ENCODE measurements at regions not wholly inside any gene's neighbourhood (a gene's known extent, or its start where the extent isn't known, plus 50 kb on each side); places are given as distances from the start of the nearest gene placed in this dataset.
A peak's percentile ranks its signal among the peaks of the same experiment; 100 is the strongest.

DNA sequence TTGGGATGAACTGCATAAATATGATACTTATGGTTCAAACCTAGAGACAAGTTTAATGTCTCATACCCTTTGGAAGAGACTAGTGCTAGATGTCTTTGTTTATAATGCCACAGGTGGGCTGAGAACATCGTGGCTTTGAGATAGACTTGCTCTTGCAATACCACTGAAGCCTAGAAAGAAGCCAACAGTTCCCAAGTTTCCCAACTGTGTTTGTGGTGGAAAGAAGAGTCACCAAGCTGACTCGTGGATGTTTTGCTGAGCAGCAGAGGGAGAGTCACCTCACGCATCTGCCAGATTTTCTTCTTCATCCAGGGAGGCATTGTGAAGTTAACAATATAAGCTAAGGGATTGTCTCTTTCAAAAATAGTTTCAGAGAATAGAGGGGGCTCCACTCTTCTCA, 1076.2 kb downstream of the C4orf33 start:
- DNase-seq (ENCODE audit: low spot score) = no peak

- DNase-seq (ENCODE audit: low spot score) = no peak
Measured at GRCh38 chr4:130178106-130178505, 1082.2 kb downstream of the C4orf33 start.

GRCh38 chr4:130183096-130183495, 1087.1 kb downstream of the C4orf33 start:
- no peak for DNase-seq (ENCODE audit: low spot score)

- DNase-seq (ENCODE audit: low spot score) = no peak
Measured at GRCh38 chr4:130183766-130184165, 1087.8 kb downstream of the C4orf33 start.

DNA sequence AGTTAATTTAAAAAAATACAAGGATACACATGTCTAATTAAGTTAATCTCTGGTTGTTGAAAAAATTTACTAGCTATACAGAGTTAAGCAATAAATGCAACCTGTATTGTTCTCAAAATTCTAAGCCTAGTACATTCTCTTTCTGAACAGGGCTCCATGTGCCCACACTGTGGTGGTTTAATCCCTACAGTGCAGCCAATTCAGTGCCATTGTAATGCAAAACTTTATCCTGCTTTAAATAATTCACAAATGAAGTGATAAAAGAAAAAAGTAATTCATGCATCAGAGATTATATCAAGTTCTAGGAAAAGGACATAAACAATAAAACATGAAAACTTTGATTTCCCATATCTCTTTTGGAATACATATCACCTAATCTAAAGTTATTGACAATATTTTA, 1089.2 kb downstream of the C4orf33 start:
- DNase-seq (ENCODE audit: low spot score) = no peak

- DNase-seq (ENCODE audit: low spot score) = no peak
Measured at GRCh38 chr4:130186931-130187330, 1091.0 kb downstream of the C4orf33 start.

- DNase-seq (ENCODE audit: low spot score) = no peak
Measured at GRCh38 chr4:130187587-130187986, 1091.6 kb downstream of the C4orf33 start.

GRCh38 chr4:130192787-130193186, 1096.8 kb downstream of the C4orf33 start:
- DNase-seq (ENCODE audit: low spot score) = no peak

GRCh38 chr4:130197946-130198345, 1102.0 kb downstream of the C4orf33 start:
- DNase-seq (ENCODE audit: low spot score) = no peak

DNA sequence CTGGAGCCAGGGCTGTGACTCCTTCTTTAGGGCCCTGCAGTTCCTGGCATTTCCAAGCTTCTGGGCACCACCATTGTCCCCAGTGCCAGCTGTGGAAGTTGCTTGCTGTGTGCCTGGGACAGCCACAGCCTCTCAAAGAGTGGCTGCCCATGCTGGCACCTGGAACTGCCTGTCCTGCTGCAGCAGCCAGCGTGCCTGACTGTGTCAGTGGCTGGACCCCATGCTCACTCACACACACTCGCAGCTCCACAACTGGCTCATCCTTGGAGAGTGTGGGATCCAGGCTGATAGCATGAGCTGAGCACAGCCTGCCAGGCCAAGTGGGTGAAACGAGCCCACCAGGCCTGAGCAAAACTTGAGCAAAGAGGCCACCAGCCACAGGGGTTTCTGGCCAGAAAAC, 1107.6 kb downstream of the C4orf33 start:
- no peak for DNase-seq (ENCODE audit: low spot score)

DNA sequence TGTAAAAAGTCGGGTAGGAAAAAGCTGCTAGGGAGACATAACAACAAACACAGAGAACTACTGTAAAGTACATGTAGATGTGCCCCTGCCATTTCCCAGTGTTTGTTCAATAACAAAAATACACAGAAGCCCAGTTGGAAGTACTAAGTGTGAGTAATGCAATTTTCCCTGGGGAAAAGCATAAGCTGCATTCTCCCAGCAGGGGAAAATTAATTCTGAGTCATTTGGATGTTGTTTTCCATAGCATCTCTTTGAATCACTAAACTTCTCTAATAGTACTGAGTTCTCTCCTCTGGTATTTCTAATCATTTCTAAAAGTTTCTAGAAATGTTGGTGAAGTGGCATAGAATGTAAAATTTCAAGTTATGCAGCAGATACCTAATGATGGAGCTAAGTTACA, 1114.9 kb downstream of the C4orf33 start:
- DNase-seq (ENCODE audit: low spot score) = no peak

- no peak for DNase-seq (ENCODE audit: low spot score)
Measured at GRCh38 chr4:130214268-130214667, 1118.3 kb downstream of the C4orf33 start.

- peak; percentile 51 for DNase-seq (ENCODE audit: low spot score)
Measured at GRCh38 chr4:130233377-130234047, 1137.6 kb downstream of the C4orf33 start.

DNA sequence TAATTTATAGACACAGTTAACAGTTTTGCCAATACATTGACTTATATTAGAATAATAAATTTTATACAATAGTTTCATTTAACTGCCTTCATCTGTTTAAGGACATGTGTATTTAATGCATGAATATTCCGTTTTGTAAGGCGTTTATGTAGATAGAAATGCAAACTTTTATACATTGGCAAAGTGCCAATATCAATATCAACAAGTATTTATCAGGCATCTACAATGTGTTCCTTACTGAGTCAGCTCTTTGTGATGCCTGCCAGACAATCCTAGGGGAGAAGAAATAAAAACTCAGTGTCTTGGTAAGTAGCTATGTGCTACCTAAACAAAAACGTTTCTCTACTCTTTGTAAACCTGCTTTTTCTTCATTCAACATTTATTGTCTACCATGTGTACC, 1142.2 kb downstream of the C4orf33 start:
- DNase-seq (ENCODE audit: low spot score) = no peak

GRCh38 chr4:130249002-130249401, 1153.0 kb downstream of the C4orf33 start:
- DNase-seq (ENCODE audit: low spot score) = no peak

GRCh38 chr4:130257271-130257670, 1161.3 kb downstream of the C4orf33 start:
- DNase-seq (ENCODE audit: low spot score) = no peak

DNA sequence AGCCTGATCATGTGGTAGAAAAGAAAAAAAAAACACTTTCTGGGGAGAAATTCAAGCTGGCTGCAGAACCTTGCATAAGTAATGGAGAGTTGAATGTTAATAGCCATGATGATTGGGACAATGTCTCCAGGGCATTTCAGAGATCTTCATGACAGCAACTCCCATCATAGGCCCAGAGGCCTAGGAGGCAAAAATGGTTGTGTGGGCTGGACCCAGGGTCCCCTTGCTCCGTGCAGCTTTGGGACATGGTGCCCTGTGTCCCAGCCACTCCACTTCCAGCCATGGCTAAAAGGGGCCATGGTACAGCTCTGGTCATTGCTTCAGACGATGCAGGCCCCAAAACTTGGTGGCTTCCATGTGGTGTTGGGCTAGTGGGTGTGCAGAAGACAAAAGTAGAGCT, 1170.9 kb downstream of the C4orf33 start:
- DNase-seq (ENCODE audit: low spot score) = no peak

- DNase-seq (ENCODE audit: low spot score) = no peak
Measured at GRCh38 chr4:130288576-130288975, 1192.6 kb downstream of the C4orf33 start.

GRCh38 chr4:130293692-130294091, 1197.7 kb downstream of the C4orf33 start:
- no peak for DNase-seq (ENCODE audit: low spot score)

GRCh38 chr4:130296448-130296847, 1200.5 kb downstream of the C4orf33 start:
- no peak for DNase-seq (ENCODE audit: low spot score)

GRCh38 chr4:130306566-130306965, 1210.6 kb downstream of the C4orf33 start:
- peak; percentile 13 for DNase-seq (ENCODE audit: low spot score)

DNA sequence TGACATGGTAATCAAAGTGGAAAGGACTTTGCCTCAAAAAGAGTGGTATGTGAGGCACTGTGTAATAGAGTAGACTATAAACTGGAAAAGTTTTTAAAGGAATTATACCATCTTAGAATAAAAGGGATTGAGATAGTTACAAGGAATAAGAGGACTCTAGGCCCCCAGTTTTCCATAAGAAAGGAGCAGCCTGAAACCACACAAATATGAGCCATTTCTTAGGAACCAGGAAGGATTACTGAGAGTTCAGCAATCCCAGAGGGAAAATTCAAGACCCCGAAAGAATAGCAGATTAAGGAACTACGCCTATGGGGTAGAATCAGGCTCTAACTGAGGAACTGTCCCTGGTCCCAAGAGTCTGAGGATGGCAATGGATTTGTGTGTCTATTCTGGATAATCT, 1213.3 kb downstream of the C4orf33 start:
- no peak for DNase-seq (ENCODE audit: low spot score)

GRCh38 chr4:130322439-130322838, 1226.5 kb downstream of the C4orf33 start:
- no peak for DNase-seq (ENCODE audit: low spot score)

- DNase-seq (ENCODE audit: low spot score) = no peak
Measured at GRCh38 chr4:130329036-130329435, 1233.1 kb downstream of the C4orf33 start.
